ENCODE measurements at regions not wholly inside any gene's neighbourhood (a gene's known extent, or its start where the extent isn't known, plus 50 kb on each side); places are given as distances from the start of the nearest gene placed in this dataset.

DNA sequence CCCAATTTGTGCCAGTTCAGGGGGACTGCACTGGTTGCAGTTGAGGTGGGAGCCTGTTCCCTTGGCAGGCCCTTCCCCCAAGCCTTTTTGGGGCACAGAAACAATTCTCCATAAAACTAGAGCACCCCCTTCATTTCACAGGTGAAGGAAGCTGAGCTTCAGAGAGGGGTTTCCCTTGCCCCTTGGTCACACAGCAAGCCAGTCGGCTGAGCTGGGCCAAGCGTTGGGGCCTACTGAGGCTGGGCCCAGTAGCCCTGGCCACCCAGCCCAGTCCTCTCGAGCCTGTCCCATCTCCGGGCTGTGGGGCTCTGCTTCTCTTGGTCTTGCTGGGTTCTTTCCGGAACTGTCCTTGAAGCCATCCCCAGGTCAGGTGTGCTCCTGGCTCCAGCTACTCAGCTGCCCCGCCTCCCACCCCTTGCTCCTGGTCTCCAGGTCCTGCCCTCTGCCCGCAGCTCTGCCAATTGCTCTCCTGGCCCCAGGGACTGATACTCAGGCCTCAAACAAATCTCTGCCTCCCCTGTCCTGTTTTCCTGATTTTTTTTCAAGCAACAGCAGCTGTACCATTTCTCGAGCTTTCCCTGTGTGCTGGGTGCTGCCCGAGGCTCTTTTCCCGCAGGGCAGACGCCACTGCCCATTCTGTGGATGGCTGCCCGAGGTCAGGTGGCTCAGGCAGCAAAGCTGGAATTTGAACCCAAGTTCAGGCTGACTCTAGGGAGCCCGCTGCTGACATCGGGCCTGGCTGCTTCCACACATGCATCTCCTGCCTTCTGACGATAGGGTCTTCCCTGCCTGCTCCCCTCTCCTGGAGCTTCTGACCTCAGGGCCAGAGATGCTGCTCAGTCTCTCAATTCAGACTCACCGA lies 87.4 kb upstream of the NKD1 start:
- TF ChIP-seq, protein P1, sequence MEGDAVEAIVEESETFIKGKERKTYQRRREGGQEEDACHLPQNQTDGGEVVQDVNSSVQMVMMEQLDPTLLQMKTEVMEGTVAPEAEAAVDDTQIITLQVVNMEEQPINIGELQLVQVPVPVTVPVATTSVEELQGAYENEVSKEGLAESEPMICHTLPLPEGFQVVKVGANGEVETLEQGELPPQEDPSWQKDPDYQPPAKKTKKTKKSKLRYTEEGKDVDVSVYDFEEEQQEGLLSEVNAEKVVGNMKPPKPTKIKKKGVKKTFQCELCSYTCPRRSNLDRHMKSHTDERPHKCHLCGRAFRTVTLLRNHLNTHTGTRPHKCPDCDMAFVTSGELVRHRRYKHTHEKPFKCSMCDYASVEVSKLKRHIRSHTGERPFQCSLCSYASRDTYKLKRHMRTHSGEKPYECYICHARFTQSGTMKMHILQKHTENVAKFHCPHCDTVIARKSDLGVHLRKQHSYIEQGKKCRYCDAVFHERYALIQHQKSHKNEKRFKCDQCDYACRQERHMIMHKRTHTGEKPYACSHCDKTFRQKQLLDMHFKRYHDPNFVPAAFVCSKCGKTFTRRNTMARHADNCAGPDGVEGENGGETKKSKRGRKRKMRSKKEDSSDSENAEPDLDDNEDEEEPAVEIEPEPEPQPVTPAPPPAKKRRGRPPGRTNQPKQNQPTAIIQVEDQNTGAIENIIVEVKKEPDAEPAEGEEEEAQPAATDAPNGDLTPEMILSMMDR (IDR thresholded peaks at IDR 0.05) = no peak
- DNase-seq (no peak), ATAC-seq (no peak)

DNA sequence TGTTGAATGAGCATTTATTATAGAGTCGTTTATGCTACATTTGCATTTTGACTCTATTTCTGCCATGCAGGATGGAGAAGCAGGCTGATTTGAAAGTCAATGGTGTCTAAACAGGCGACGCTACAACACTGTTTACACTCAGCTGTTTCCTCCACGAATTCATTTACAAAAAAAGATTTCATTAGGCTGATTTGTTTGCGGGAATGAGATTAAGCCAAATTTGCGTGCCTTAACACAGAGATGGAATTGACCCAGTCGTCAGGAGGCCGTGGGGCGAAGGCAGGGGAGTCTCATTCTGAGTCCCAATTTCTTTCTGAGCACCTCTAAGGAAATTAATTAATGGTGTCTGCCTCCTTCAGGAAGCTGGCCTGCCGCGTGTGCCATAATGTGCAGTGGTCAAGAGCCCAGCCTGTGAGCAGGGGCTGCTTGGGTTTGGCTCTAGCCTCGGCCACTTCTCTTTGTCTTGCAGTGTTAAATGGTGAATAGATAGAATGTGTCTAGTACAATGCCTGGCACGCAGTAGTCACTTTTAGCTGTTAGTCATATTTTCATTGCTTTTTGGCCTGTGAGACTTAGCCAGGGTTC lies 88.6 kb upstream of the NKD1 start:
- intact Hi-C loops (cut with DNase I, micrococcal nuclease) = no loop called here
- no peak for DNase-seq
- no peak for ATAC-seq

More for the DNA sequence above, 87.4 kb upstream of the NKD1 start:
- H3K36me3 ChIP-seq (ENCODE audit: low read depth) = no peaks in the 10 kb centered on the region
- intact Hi-C loops (cut with DNase I, micrococcal nuclease) = no loop called here
- no peak overlapping the region for H3K4me3 ChIP-seq
- no peaks in the 10 kb centered on the region for H3K4me1 ChIP-seq (ENCODE audit: low read depth)
- no peaks in the 10 kb centered on the region for H3K9me3 ChIP-seq

DNA sequence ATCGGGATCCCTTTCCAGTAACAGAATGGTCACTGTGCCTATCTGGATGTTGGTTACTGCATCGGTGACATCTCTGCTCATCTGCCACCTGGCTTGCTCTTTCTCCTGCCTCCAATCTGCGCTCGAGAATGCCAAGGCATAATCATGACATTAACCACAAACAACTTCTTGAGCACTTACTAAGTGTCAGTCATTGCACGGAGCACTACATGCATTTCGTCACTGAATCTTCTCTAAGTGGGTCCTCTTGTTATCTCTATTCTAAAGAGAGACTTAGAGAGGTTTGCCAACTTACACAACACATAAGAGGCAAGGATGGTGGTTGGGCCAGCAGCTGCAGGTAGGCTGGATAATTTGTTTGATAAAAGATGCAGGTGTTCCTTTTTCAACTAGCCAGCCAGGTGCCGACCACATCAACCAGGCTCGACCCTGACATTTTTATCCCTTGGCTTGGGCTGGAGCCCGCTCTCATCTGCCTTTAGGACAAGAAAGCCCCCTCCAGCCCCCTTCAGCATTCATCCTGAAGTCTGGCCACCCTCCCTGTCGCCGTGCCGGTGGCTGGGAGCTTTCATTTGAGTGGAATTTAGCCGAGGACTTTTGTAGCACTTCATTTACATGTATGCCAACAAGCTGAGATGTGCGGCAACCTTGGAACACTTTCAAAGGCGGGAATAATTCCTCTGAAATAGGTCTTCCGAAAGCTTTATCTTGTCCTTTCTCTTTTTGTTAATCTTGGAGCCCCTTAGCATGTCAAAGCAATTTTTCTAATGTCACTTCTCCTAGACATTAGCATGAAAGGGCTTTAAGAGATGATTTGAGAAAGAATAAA lies 89.3 kb upstream of the NKD1 start:
- Histone ChIP-seq H3K4me1 (ENCODE audit: low read depth) (no peaks in the 10 kb centered on the region), H3K9me3 (no peaks in the 10 kb centered on the region), H3K36me3 (ENCODE audit: low read depth) (no peaks in the 10 kb centered on the region), H3K4me3 (no peak overlapping the region)
- DNase-seq = no peak
- ATAC-seq = no peak
- TF ChIP-seq, protein P1 (IDR thresholded peaks at IDR 0.05) = no peak
- intact Hi-C loops (cut with DNase I, micrococcal nuclease) = no loop called here

More for the DNA sequence above, 88.6 kb upstream of the NKD1 start:
- H3K36me3 ChIP-seq (ENCODE audit: low read depth) = no peaks in the 10 kb centered on the region
- TF ChIP-seq, protein P1 (IDR thresholded peaks at IDR 0.05) = no peak
- H3K4me3 ChIP-seq = no peak overlapping the region
- H3K4me1 ChIP-seq (ENCODE audit: low read depth) = no peaks in the 10 kb centered on the region
- H3K9me3 ChIP-seq = no peaks in the 10 kb centered on the region

GRCh38 chr16:50457979-50458491 lies 89.2 kb upstream of the BRD7 start:
- intact Hi-C loops (cut with DNase I, micrococcal nuclease) = no loop called here
- H3K4me3 ChIP-seq = no peak overlapping the region
- TF ChIP-seq, protein P1 (IDR thresholded peaks at IDR 0.05) = no peak
- ATAC-seq (no peak), DNase-seq (no peak)
- H3K9me3 ChIP-seq = no peaks in the 10 kb centered on the region
- no peaks in the 10 kb centered on the region for H3K36me3 ChIP-seq (ENCODE audit: low read depth)
- H3K4me1 ChIP-seq (ENCODE audit: low read depth) = no peaks in the 10 kb centered on the region

DNA sequence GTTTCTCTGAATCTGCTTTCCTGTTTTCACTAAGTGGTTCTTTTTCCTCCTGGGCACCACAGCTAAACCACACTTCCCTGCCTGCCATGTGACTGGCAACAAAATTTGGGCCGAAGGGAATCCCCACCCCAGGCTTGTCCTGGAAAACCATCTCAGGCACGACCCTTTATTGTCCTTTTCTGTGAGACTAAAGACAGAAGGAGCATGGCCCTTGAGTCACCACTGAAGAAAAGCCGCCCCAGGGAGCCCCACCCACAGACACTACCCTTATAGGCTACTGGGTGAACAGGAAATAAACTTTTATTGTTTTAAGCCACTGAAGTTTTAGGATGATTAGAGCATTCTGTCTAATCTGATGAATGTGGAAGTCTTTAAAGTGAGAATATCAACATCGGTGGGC lies 88.6 kb upstream of the BRD7 start:
- intact Hi-C loops (cut with DNase I, micrococcal nuclease) = no loop called here
- peak in 1 of 3 donors; percentile 8 for DNase-seq
- TF ChIP-seq, protein P1 (IDR thresholded peaks at IDR 0.05) = no peak
- peak; percentile 33 for ATAC-seq
- Histone ChIP-seq H3K36me3 (ENCODE audit: low read depth) (no peaks in the 10 kb centered on the region), H3K4me1 (ENCODE audit: low read depth) (no peaks in the 10 kb centered on the region), H3K9me3 (no peaks in the 10 kb centered on the region), H3K4me3 (no peak overlapping the region)

Measured in mucosa of descending colon (tissue), 3 donors.